ENCODE measurements at regions not wholly inside any gene's neighbourhood (a gene's known extent, or its start where the extent isn't known, plus 50 kb on each side); places are given as distances from the start of the nearest gene placed in this dataset.

GRCh38 chr1:14466006-14466405 is 132.5 kb upstream of the KAZN start:
- Mint-ChIP-seq H3K4me1 (peaks cover 5% of the 10 kb centered on the region), H3K9me3 (no peaks in the 10 kb centered on the region), H3K4me3 (no peak overlapping the region), H3K27ac (peak overlapping the region; percentile 30 to 79 (median 72)), H3K36me3 (ENCODE audit: low read depth) (no peaks in the 10 kb centered on the region), H3K27me3 (ENCODE audit: low read depth) (peaks cover 4% of the 10 kb centered on the region)
- no peak for TF ChIP-seq CTCF (IDR thresholded peaks at IDR 0.05; ENCODE audit: unreplicated experiment in 3 of 3)

DNA sequence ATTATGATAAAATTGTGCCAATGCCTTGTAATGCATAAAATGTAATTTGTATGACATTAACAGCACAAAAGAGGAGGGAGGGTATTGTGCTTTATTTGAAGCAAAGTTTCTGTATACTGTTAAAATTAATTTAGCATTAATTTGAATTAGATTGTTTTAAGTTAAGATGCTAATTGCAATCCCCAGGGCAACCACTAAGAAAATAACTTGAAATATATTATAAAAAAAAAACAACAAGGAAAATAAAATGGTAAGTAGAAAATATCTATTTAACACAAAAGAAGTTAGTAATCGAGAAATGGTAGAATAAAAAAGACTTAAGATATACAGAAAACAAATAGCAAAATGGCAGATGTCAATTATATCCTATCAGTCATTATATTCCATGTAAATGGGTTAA is 131.4 kb upstream of the KAZN start:
- no peak overlapping the region for H3K4me3 Mint-ChIP-seq
- no peaks in the 10 kb centered on the region for H3K9me3 Mint-ChIP-seq
- H3K36me3 Mint-ChIP-seq (ENCODE audit: low read depth) = no peaks in the 10 kb centered on the region
- no peak overlapping the region for H3K27ac Mint-ChIP-seq
- TF ChIP-seq CTCF (IDR thresholded peaks at IDR 0.05; ENCODE audit: unreplicated experiment in 3 of 3) = peak in 1 of 3 experiments; percentile 7
- peaks cover 4% of the 10 kb centered on the region for H3K27me3 Mint-ChIP-seq (ENCODE audit: low read depth)
- H3K4me1 Mint-ChIP-seq = peaks cover 5% of the 10 kb centered on the region

GRCh38 chr1:14468751-14469150 is 129.7 kb upstream of the KAZN start:
- Mint-ChIP-seq H3K27ac (no peak overlapping the region), H3K4me3 (no peak overlapping the region), H3K27me3 (ENCODE audit: low read depth) (no peaks in the 10 kb centered on the region), H3K9me3 (peaks cover 3% of the 10 kb centered on the region), H3K36me3 (ENCODE audit: low read depth) (no peaks in the 10 kb centered on the region), H3K4me1 (peaks cover 4% of the 10 kb centered on the region)
- no peak for TF ChIP-seq CTCF (IDR thresholded peaks at IDR 0.05; ENCODE audit: unreplicated experiment in 3 of 3)

- no peak overlapping the region for H3K4me3 Mint-ChIP-seq
- H3K27me3 Mint-ChIP-seq (ENCODE audit: low read depth) = no peaks in the 10 kb centered on the region
- H3K4me1 Mint-ChIP-seq = no peaks in the 10 kb centered on the region
- H3K9me3 Mint-ChIP-seq = peaks cover 3% of the 10 kb centered on the region
- no peak for TF ChIP-seq CTCF (IDR thresholded peaks at IDR 0.05; ENCODE audit: unreplicated experiment in 3 of 3)
- no peaks in the 10 kb centered on the region for H3K36me3 Mint-ChIP-seq (ENCODE audit: low read depth)
- H3K27ac Mint-ChIP-seq = no peak overlapping the region
These were observed 127.7 kb upstream of the KAZN start for GRCh38 chr1:14470802-14471201.

GRCh38 chr1:14474856-14475255 is 123.6 kb upstream of the KAZN start:
- no peaks in the 10 kb centered on the region for H3K4me1 Mint-ChIP-seq
- H3K9me3 Mint-ChIP-seq = peaks cover 3% of the 10 kb centered on the region
- no peak overlapping the region for H3K27ac Mint-ChIP-seq
- no peaks in the 10 kb centered on the region for H3K27me3 Mint-ChIP-seq (ENCODE audit: low read depth)
- no peak for TF ChIP-seq CTCF (IDR thresholded peaks at IDR 0.05; ENCODE audit: unreplicated experiment in 3 of 3)
- H3K36me3 Mint-ChIP-seq (ENCODE audit: low read depth) = no peaks in the 10 kb centered on the region
- no peak overlapping the region for H3K4me3 Mint-ChIP-seq

- H3K4me3 Mint-ChIP-seq = no peak overlapping the region
- H3K4me1 Mint-ChIP-seq = no peaks in the 10 kb centered on the region
- no peak overlapping the region for H3K27ac Mint-ChIP-seq
- no peak for TF ChIP-seq CTCF (IDR thresholded peaks at IDR 0.05; ENCODE audit: unreplicated experiment in 3 of 3)
- H3K9me3 Mint-ChIP-seq = peaks cover 3% of the 10 kb centered on the region
- no peaks in the 10 kb centered on the region for H3K27me3 Mint-ChIP-seq (ENCODE audit: low read depth)
- H3K36me3 Mint-ChIP-seq (ENCODE audit: low read depth) = no peaks in the 10 kb centered on the region
These were observed 122.1 kb upstream of the KAZN start for GRCh38 chr1:14476170-14476955.
